A673 (cell line): ENCODE measurements at regions not wholly inside any gene's neighbourhood (a gene's known extent, or its start where the extent isn't known, plus 50 kb on each side); places are given as distances from the start of the nearest gene placed in this dataset.

Experiments
- EZH2 ChIP-seq: fragments of 200-600 bp; sonication (generic); IDR thresholded peaks from 2 replicates; pipeline ENCODE4 v1.6.1; 2017; ENCODE audit warnings: borderline replicate concordance, low read depth, mild to moderate bottlenecking, mixed read lengths, antibody characterized with exemption, low read length; ENCODE audit not compliant: poor library complexity, severe bottlenecking
- TF ChIP-seq, protein P1 (sequence below): fragments of 300-800, 200-600 bp; sonication (generic); conservative IDR thresholded peaks from 2 replicates; pipeline ENCODE4 v1.5.1; 2017; ENCODE audit warnings: low read depth, mild to moderate bottlenecking, antibody characterized with exemption, low read length, moderate library complexity, mixed read lengths

DNA sequence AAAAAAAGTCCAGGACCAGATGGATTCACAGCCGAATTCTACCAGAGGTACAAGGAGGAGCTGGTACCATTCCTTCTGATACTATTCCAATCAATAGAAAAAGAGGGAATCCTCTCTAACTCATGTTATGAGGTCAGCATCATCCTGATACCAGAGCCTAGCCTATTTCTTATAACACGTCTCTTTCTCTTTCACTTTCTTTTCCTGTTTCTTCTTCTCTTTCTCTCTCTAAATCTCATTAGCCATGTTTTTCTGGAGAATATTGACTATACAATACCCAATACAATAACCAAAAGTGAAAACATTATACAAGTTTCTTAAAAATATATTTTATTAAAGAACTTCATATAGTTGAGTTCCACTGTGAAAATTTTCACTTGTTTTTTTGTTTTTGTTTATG is 1154.9 kb upstream of the PCDH7 start:
- TF ChIP-seq, protein P1, sequence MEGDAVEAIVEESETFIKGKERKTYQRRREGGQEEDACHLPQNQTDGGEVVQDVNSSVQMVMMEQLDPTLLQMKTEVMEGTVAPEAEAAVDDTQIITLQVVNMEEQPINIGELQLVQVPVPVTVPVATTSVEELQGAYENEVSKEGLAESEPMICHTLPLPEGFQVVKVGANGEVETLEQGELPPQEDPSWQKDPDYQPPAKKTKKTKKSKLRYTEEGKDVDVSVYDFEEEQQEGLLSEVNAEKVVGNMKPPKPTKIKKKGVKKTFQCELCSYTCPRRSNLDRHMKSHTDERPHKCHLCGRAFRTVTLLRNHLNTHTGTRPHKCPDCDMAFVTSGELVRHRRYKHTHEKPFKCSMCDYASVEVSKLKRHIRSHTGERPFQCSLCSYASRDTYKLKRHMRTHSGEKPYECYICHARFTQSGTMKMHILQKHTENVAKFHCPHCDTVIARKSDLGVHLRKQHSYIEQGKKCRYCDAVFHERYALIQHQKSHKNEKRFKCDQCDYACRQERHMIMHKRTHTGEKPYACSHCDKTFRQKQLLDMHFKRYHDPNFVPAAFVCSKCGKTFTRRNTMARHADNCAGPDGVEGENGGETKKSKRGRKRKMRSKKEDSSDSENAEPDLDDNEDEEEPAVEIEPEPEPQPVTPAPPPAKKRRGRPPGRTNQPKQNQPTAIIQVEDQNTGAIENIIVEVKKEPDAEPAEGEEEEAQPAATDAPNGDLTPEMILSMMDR = no peak
- TF ChIP-seq EZH2 = no peak
